HG02798 (cell line): ENCODE measurements at regions not wholly inside any gene's neighbourhood (a gene's known extent, or its start where the extent isn't known, plus 50 kb on each side); places are given as distances from the start of the nearest gene placed in this dataset.

ENCODE experiments used
- ATAC-seq: cut with Tn5 transposase; IDR thresholded peaks from one replicate; pipeline ENCODE4 v1.9.1; 2021; ENCODE audit warnings: mild to moderate bottlenecking; ENCODE audit not compliant: unreplicated experiment, poor library complexity

DNA sequence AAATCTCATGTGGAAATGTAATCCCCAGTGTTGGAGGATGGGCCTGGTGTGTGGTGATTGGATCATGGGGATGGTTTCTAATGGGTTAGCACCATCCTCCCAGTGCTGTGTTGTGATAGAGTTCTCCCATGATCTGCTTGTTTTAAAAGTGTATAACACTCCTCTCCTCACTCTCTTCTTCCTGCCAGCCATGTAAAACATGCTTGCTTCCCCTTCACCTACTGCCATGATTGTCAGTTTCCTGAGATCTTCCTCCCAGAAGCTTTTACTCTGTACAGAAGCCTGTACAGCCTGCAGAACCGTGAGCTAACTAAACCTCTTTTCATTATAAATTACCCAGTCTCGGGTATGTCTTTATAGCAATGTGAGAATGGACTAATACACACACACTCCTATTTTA is 499.1 kb downstream of the RASEF start:
- ATAC-seq: no peak

DNA sequence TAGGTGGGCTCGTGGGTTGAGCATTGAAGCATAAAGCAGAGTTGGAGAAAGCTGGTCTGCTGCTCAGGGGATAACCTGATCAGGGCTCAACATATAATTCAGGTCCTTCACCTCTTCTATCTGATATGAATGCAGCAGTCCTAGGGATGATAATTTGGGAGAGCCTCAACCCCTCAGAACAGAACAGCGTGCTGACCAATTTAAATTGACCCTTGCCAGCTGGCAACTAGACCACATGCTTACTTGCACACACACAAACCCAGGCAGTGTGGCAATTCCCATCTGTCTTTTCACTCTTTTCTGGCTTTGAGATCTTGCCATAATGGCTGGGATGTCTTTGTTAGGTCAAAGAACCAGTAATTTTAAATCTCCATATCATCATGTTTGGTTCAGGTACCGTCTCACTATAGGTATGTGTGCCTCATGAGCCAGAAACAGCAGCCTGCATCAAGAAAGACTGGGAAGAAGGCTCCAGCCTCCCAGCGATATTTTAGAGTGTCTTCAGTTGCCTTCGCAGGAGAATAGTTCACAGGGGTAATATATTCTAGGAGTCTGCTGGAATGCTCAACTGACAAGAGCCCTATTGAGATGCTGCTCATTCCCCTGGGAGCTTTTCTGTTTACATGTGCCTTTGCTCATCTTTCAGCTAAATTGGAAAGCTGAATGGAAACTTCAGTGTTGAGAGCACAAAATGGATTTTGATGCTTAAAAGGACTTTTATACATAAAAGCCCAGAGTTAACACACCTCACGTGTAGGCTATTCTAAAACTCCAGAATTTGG is 497.6 kb downstream of the RASEF start:
- no peak for ATAC-seq

- no peak for ATAC-seq
Observed at GRCh38 chr9:82567953-82568352, 495.0 kb downstream of the RASEF start.

GRCh38 chr9:82570226-82570625 is 492.7 kb downstream of the RASEF start:
- ATAC-seq: no peak

GRCh38 chr9:82571540-82571939 is 491.4 kb downstream of the RASEF start:
- no peak for ATAC-seq

DNA sequence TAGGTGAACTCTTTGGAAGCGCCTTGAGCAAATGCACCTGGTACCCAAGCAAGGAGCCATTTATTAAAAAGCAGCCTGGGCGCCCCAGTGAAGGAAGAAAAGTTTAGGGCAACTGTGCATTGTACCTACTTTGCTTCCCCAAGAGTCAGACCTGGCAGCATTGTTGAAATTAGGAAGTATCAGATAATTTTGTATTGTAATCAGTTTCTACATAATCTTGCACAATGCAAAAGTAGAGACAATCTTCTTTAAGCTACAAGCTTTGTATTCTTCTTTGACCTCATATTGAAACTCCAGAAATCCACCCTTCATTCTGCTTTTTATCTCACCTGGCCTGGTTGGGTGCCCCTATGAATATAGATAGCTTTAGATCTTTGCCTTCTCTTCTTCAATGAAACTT is 490.8 kb downstream of the RASEF start:
- ATAC-seq: no peak

- ATAC-seq: no peak
Observed at GRCh38 chr9:82574911-82575310, 488.0 kb downstream of the RASEF start.

DNA sequence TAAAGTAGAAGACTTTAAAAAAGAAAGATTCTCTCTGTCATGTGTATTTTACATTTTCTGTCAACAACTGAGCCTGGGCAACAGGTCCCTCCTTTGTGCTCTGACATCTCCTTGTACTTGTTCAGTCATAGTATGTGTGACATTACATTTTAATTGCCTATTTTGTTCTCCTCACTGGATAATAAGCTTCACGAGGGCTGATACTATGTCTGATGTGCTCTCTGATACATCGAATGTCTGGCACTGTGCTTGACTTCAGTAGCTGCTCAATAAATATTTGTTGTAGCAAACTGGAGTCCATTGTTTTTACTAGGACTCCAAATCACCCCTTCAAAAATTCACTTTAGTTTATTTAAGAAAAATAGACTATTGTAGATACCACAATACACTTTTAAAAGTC is 482.0 kb downstream of the RASEF start:
- ATAC-seq: no peak

DNA sequence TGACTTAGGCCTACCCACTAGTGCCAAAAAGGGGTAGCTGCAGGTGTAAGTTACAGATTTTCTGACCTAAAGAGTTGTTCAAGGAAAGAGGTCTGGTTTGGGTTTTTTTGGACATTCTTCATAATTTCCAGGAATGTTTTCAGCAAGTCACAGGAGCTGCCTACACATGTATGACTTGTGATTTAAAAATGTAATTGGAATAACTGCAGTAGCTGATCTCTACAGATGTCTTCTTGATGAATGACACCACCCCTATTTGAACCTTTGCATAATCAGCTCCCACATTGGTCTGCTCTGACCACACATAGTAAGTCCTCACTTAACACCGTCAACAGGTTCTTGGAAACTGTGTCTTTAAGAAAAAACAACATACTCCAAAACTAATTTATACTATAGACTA is 481.4 kb downstream of the RASEF start:
- ATAC-seq: no peak

- ATAC-seq: no peak
Observed at GRCh38 chr9:82581935-82582334, 481.0 kb downstream of the RASEF start.

DNA sequence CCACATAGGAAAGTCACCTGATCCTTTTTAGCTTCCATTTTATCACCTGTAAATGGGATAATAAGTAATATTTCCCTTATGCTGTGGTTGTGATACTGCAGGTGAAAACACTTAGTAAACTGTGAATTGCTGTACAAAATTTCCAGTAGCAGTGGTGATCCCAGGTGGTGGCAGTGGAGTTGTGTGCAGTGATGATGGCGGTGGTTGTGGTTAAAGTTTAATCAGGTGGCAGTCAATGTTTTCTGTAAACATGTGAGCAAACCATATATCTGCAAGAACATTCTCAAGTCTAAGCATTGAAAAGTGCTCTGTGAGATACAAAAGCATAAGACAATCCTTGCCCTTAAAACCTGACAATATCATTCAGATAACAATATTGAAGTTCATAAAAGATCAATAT is 480.2 kb downstream of the RASEF start:
- no peak for ATAC-seq

DNA sequence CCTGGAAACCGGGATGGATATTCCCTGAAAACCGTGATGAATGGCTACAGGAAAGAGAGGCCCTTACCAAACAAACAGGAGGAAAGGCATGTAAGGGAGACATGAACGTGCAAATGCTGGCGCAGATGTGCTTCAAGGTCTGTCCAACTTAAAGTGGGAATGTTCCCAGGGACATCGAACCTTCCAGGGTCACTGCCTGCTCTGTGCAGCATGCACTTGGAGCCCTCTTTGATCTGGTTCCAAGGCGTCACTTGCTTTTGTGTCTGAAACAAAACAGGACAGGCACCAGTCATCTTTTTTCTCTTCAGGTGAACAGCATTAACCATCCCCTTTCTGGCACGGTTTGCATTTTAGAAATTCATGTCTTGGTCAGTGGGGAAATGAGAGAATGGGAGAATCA is 479.4 kb downstream of the RASEF start:
- no peak for ATAC-seq

DNA sequence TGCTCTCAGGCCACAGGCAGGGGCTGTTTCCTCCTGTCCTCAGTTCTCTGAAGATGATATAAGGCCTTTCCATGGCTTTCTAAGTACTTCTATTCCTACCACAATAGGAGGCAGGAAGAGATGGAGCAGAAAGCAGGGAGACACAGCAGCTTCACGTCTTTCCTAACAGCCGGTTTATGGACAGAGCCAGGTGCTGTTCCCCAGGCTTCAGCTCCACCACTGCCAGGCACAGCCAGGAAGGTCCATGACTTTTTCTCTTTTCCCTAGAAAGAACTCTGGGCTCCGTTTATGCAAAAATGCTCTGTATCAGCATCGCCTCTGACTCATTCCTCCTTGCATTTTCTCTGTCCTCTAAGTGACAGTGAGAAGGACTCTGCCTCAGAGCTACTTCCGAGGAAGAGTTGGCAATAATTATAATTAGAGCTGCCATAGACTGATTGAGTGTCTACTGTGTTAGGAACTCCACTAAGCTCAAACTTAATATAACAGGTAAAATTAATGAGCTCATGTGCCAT is 478.5 kb downstream of the RASEF start:
- ATAC-seq: no peak

- no peak for ATAC-seq
Observed at GRCh38 chr9:82586918-82587356, 476.0 kb downstream of the RASEF start.

GRCh38 chr9:82588301-82589180 is 474.4 kb downstream of the RASEF start:
- ATAC-seq: no peak

GRCh38 chr9:82590845-82591244 is 472.1 kb downstream of the RASEF start:
- no peak for ATAC-seq

- no peak for ATAC-seq
Observed at GRCh38 chr9:82593501-82593900, 469.4 kb downstream of the RASEF start.

DNA sequence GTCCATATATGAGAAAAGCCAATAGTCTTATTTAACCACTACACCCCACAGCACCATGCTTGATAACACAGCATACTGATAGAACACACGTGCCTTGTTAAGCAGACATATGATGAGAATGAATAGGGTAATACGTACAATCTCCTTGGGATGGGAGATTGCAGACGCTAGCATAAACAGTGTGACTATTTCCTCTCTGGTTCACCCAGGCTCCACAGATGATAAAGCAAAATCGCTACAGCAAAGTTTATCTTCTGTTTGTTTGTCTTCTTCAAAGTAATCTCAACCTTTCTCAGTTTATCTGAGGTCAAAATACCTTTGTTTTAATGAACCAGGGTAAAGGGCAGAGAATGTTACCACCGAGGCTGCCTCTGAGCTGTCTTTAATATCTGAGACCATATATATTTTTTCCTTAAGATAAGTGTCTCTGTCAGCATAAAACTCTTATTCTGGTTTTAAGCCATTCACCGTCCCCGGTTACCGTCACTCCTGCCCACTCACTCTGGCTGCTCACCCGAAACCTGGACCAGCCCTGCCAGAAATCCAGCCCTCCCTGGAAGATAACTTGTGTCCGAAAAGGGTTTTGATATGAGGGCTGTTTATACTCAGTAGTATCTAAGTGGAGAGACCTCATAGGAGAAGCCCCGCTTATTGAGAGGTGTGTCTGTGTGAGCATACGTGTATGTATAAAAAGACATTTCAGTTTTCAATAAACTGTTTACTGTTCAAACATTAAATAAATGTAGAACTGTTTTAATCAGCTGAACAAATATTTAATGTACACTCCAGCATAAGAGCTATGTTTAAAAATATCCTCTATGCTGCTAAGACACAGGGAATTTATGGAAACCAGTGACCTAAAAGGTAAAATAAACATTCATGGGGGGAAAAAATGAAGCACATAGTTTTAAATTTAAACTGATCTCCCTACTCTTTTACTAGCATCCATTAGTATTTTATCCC is 465.4 kb downstream of the RASEF start:
- no peak for ATAC-seq

GRCh38 chr9:82598241-82599039 is 464.5 kb downstream of the RASEF start:
- ATAC-seq: no peak
